ENCODE measurements at regions not wholly inside any gene's neighbourhood (a gene's known extent, or its start where the extent isn't known, plus 50 kb on each side); places are given as distances from the start of the nearest gene placed in this dataset.

DNA sequence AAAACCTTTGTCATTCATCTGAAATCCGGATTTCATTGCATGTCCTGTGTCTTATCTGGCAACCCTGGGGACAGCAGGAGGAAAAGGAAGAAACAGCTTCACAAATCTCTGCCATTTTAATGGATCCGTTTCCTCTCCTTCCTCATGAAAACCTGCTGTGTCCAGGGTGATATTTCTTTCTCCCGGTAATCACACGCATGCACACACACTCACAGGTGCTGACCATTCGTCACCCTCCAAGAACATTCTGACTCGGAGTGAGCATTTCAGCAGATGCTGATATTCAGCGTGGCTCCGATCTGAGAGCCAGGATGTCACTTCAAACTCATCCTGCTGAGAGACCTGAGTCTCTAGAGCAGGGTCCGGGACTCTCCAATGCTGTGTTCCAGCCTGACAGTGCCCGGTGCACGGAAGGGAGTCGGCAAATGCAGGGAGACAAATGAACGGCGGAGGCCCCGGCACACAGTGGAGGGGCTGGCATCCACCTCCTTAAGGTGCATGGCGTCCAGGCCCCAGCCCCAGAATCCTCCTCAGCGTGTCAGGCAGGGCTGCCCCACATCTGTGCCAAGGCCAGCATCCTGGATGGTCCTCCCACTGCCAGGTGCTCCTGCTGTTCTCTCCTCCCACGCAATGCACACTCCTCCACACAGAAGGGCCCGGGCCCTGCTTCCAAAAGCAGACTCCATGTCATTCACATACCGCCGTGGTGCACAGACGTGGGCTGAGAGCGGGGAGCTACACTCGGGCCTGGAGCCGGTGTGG lies 70.7 kb downstream of the RBFOX3 start:
- no peak for DNase-seq

DNA sequence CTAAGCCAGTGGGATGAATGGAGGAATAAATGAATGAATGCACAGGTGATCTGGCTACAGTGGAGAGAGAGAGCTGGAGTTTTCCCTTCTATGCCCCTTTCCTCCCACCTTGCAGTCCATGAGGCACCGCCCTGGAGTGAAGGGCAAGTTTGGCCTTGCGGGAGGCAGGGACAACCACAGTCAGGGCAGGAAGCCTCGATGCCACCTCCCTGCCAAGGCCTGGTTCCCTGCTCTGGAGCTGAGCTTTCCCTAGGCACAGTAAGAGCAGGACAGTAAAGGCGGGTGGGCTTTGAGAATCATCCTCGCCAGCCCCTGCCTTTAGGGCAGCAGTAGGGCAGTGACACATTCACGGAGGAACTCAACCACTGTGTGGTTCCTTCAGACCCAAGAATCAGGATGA lies 72.6 kb downstream of the RBFOX3 start:
- no peak for DNase-seq

DNA sequence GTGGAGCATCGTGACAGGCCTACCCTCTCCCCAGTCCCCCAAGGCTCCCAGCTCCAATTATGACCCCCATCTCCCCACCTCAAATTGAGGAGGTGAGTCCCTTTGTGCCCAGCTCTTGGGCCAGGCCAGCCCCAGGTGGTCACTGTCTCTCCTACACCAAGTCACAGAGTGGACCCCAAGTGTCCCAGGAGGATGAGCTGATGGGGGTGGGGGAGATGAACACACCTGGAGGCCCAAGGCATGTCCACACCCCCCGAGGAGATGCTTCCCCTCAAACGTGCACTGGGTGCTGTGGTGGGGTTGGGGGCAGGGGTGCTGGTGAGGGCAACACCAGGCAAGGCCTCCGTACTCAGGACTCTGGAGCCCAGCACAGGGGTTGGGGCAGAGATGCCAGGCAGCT lies 73.2 kb downstream of the RBFOX3 start:
- no peak for DNase-seq

DNA sequence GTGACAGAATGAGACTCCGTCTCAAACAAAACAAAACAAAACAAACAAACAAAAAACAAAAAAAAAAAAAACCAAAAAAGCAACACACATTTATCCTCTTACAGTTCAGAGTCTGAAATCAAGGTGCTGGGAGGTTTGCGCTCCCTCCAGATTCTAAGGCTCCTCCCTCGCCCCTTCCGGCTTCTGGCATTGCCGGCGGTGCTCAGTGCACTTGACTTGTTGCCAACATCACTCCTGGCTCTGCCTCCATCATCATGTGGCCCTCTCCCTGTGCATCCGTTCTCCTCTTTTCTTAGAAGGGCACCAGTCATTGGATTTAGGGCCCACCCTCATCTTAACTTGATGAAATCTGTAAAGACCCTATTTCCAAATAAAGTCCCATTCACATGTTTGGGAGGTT lies 73.8 kb downstream of the RBFOX3 start:
- DNase-seq, result no peak

DNA sequence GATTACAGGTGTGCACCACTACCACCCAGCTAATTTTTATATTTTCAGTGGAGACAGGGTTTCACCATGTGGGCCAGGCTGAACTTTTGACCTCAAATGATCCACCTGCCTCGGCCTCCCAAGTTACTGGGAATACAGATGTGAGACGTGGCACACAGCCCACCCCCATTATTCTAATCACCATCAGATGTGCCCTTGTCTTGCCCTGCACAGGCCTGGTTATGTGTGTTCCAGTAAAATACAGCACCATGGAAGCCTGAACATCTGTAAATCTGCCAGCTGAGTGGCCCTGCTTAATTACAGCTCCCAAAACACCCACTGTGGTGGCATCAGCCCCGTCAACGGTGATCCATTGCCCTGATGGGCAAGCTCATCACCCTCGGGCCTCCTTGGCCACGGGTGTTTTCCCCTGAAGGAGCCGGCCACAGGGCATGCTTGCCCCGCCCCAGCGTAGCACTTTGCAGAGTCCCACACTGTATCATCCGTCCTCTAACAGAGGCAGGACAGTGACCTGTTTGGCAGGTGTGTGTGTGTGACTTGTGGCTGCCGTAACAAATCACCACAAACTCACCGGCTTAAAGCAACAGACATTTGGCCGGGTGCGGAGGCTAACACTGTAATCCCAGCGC lies 74.5 kb downstream of the RBFOX3 start:
- DNase-seq, result no peak

DNA sequence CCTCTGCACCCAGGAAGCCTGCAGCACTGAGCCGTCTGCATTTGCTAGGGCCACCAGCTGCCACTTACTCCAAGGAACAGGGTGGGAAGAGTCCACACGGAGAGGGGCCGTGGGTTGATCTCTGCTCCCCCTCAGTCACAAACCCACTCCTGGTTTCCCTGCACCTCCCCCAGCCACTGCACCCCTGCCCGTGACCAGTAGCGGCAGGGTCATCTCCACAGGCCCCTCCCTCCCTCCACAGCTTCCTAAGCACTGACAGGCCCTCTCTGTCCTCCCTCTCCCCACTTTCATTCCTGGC lies 75.2 kb downstream of the RBFOX3 start:
- no peak for DNase-seq

DNA sequence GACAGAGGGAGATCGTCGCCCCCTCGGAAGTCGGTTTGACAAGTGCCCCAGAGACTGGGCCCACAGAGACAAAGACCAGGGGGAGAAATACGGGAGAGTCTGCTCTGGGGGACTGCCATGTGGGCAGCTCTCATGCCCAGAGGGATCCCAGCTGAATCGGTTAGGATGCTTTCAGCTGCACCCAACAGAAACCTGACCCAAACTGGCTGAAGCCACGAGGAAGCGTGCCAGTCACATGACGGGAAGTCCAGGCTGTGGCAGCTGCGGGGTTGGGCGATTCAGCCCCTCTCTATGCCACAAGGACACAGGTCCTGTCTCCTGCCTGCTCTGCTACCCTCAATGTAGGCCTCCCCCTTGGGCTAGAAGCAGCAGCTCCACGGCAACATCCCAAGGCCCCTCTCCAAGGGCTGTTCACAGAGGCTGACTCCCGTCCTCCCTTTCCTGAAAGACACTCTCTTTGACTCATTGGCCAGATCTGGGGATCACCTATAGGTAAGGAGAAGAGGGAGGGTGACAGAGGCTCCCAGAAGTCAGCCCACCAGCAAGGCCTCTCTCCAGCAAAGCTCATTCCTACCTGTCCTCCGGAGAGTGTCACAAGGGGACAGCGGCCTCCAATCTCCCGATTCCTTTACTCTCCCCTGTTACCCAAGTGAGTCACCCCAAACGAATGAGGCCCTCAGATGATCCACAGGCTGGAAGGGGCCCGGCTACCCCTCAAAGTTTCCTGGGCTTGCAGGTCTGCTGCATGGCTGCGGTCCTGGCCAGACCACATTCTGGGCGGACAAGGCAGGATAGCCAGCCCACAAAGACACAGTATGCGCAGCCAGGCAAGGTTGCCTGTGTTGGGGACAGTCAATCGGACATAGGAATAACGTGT lies 75.8 kb downstream of the RBFOX3 start:
- DNase-seq, result no peak

DNA sequence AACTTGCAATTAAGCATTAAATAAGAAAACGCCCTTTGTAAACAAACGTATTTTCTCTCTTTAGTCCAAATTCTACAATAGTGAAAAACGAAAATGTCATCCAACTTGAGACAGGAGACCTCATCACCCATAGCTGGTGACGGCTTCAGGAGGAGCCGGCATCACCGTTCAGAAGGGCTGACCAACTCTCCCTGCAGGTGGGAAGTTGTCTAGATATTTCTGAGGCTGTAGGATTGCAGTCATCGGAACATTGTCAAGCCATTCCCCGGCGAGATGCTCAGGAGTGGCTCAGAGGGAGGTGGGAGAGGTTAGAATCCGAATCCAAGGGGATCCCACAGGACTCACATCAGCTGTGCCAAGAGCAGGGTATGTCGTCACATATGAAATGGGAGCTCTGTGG lies 76.7 kb downstream of the RBFOX3 start:
- no peak for DNase-seq

DNA sequence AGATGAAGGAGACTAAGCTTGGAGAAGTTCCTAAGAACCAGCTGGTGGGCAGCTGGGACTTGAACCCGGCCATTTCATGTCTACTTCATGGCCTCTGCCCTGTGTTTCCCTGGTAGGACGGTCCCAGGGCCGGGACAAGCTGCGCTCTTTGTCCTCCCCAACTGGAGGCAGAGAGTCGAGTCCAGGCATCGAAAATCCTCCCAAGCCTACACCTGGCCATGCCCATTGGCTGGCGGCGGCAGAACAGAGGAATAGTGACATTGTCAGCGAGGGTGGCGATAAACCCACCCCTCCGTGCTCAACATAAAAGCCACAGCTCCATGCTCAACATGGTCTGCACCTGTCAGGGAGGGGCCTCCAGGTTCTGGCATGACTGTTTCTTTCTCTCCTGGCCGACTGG lies 77.7 kb downstream of the RBFOX3 start:
- DNase-seq, result no peak

DNA sequence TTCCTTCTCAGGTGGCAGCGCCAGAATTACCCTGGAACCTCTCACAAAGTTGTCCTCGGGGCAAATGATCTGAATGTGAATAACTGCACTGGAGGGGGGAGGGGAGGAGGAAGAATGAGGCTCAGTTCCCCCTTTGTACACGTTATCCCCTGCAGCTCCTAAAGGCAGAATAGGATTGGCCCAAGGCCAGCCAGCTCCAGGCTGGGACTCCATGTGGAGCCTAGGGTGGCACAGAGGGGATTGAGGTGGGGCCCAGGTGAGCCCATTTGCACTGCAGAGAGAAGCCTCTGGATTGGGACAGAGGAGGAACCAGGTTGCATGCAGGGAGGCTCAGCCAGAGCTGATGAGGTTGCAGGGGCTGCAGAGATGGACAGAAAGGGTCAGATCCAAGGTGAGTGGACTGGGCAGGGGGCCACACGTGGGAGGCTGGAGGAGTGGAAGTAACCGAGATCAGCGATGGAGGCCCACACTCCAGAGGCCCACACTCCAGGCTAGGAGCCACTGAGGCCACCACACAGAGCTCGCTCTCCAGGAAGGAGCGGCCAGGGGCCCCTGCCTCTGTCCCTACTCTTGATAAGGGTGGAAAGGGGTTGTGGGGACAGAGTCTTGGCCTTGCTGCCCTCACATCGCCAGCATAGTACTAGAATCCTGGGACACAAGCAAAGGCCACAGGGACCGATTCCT lies 78.6 kb downstream of the RBFOX3 start:
- DNase-seq, result no peak

DNA sequence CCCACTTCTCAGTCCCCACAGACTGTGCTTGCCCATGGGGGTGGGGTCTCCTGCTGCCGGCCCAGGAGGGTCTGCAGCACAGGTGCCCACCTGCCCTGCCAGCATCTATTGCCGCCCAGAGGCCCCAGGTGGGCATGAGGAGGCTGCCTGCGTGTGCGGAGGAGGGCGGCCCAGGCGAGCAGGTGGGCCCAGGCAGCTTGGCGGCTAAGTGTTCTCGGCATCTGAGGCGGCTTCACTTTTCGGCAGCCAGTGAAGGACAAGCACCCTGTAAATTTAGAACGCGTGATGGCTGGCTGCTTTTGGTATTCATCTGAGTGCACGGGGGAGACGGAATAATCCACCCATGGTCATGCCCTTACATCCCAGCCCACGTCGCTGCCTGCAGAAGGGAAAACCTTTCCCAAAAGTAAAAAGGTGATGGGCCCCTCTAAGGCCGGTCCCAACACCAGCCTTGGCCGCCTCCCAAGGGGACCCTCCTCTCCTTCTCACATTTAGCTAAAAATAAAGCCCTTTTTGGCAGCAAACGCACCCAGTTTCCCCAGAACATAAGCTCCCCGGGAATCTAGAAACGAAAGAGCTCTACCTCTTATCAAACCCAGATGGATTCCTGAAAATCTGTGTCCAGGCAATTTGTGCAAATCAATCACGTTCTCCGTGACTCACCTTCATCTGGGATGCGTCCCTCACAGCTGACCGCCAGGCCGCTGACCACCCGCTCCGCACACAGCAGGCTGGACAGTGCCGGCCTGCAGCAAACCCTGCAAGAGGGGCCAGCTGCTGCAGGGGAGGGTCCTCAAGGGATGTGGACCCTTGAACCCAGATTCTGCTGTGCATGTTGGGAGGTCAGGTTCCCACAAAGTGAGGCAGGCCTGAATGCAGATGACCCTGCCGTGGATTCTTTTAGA lies 79.4 kb downstream of the RBFOX3 start:
- no peak for DNase-seq

DNA sequence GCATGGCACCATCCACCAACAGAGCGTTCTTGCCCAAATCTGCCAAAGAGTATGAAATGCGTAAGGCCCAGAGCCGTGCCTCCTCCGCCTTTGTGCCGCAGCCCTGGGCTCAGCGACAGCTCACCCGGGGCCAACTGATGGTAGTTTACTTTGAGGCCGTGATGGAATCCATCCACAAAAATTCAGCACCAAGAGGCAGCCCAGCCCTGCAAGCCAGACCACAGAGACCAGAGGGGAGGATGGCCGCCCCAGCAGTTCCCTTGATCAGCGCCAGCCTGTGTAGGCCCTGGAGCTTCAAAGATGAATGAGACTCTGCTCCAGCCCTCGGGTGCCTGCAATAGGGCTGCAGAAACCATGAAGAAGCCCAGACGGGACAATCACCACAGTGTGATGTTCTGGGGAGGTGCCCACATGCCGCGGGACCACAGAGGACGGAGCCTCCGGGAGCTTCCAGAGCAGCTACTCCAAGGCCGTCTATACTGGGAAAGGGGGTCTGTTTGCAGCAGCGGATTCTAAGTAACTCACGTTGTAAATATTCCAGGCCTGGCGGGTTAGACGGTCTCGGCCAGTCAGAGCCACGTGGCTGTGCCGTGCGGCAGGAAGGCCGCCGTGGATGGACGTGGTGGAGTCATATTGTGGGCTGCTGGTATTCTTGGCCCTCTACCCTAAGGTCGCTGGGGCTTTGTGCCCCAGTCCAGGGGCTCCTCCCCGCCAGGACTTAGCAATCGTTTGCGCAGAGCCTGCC lies 80.3 kb downstream of the RBFOX3 start:
- no peak for DNase-seq

DNA sequence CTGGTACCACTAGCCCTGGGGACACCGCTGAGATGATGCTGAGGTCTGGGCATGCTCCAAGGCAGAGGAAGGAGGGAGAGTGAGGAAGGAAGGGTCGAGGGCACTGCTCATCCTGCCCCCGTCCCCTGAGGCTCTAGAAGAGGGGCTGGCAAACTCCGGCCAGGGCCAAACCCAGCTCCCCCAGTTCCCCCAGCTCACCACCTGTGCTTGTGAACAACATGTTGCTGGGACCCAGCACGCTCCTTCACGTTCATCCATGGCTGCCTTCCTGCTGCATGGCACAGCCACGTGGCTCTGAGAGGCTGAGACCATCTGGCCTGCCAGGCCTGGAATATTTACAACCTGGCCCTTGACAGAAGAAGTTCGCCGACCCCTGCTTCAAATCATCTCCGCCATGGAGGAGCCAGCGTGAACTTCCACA lies 81.2 kb downstream of the RBFOX3 start:
- no peak for DNase-seq

DNA sequence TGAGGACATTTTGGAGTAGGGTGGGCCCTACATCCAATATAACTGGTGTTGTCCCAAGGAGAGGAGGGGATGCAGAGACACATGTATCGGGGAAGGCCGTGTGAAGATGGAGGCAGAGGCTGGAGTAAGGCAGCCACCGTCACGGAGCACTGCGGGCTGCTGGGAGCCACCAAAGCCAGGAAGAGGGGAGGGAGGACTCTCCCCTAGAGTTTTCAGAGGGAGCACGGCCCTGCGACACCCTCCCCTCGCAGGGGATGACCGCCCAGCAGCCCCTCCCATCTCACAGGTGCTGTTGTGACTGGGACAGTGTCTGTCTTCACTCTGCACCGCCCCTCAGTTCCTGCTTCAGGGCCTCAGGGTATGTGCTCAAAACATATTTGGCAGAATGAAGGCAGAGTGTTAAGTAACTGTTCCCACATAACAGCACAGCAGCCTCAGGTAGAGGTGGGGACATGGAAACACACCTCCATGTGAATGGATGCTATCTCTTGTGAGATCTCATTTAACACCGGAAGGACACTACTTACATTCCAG lies 82.2 kb downstream of the RBFOX3 start:
- DNase-seq, result no peak

DNA sequence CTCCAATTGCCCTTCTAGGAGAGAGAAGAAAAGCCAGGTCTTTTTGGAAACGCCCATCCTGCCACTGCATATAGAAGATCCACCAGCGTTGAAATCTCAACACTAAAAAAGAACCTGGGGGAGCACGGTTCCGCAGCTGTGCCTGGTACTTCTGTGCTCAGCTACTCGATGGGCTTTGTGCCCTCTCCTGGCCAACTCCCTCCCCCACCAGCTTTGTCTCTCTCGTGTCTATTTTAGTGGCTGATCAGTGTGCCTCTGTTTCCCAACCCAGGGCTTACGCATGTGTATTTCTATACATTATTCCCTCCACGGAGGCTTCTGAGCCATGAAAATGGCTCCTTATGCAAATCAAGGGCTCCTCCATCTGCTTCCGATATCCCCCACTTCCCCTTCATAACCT lies 83.5 kb downstream of the RBFOX3 start:
- no peak for DNase-seq

DNA sequence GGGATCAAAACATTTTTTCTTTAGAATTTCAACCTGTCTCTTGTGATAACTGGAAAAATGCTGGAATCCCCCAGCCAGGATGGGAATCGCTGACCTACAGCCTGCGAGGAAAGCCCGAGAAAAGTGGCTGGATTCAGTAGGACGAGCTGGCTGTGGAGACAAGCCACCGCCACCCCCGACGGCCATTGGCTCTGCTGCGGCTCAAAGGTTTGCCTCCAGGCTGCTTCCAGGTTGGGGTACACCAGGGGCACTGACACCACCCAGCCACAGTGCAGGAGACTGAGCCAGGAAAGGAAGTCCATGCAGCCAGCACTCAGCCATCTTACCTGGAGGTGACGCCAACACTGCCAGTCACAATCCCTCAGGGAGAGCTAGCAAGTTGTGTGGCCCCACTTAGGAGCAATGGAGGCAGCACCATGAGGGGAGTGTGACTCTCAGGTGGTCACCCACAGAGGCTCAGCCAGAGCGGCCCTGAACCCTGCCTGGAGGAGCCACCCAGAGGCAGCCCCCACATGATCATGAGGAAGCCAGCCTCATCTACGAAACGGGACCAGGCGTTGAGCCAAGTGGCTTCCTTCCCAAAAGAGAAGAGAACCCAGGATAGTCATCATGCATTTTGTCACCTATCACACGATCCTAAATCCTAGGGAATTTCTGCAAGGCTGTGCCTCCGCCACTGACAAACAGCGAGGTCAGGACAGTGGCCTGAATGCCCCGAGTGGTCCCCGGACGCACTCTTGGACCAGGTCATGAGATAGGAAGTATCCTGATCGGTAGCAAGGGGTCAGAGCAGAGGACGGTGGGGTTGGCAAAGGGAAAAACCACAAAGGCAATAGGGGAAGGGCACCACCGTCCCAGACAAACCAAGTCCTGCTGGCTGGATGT lies 84.8 kb downstream of the RBFOX3 start:
- no peak for DNase-seq

DNA sequence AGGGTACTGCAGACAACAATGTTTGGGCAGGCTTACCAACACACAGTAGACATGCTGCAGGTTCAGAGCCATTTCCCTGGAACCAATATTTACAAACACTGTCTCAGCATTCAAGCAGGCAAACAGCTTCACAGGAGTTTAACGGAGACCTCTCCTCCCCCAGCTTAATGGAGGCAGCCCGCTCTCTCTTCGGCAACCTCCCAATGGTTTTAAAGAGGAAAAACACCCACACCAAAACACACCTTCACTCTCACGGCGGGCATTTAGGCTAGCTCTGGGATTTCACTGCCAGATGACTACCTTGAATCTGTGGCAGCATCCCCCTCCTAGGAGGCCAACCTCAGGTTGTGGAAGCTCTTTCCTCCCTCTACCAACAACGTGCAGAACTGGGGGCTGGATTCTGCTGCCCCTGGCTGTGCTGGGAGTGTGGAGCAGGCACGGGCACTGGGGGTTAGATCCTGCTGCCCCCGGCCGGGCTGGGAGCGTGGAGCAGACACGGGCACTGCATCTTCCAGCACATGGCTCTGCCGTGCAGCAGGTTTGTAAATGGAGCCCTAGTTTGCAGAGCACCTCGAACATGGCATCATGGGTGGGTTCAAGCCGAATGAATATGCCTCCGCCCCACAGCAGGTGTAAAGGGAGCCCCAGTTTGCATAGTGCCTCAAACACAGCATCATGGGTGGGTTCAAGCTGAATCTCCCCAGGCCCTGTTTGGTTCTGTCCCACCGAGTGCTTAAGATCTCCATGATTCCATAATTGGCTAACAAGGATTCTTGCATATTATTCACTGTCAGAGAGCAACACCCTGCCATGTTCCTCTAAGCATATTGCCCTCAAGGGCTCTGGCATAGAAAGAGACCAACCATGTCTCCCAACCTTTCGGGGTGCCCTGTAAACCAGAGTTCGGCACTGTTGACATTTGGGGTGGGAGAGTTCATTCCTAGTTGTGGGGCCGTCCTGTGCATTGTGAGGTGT lies 86.4 kb downstream of the RBFOX3 start:
- DNase-seq, result no peak

DNA sequence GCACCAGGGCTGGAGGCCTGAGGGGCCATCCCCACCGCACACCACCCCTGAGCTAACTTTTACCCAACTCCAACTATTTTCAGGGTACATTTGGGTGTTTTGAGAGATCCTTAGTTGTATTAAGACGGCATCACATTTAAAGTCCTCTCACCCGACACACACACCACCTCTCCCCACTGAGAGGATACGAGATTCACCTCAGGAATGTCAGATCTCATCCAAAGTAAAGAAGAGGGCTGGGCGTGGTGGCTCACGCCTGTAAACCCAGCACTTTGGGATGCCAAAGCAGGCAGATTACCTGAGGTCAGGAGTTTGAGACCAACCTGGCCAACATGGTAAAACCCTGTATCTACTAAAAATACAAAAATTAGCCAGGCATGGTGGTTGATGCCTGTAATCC lies 88.4 kb downstream of the RBFOX3 start:
- DNase-seq, result no peak

DNA sequence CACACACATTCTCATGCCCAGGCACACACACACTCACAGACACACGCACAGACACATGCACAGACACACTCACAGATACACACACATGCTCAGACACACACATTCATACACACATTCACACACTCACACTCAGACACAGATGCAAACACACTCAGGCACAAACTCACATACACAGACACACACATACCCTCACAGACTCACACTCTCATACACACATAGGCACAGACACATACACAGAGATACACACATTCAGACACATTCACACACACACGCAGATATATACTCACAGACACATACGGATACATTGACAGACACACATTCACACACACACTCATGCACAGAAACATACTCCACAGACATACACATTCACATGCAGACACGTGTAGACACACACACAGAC lies 89.6 kb downstream of the RBFOX3 start:
- no peak for DNase-seq
